PFSK-1 (cell line): ENCODE measurements at regions not wholly inside any gene's neighbourhood (a gene's known extent, or its start where the extent isn't known, plus 50 kb on each side); places are given as distances from the start of the nearest gene placed in this dataset.

Experiments
- POLR2AphosphoS5 ChIP-seq: IDR thresholded peaks from 2 replicates; pipeline ENCODE4 v1.6.1; 2012; ENCODE audit warnings: low read depth, mild to moderate bottlenecking, control low read depth, low read length, moderate library complexity
- TAF1 ChIP-seq: IDR thresholded peaks from 2 replicates; pipeline ENCODE4 v1.6.1; 2012; ENCODE audit warnings: low read length, control low read depth, borderline replicate concordance; ENCODE audit not compliant: insufficient read depth

- TF ChIP-seq TAF1, result no peak
- TF ChIP-seq POLR2AphosphoS5, result no peak
Measured at GRCh38 chr14:49017447-49017846, 568.7 kb downstream of the RPS29 start.
